PC-9 (cell line): ENCODE measurements at regions not wholly inside any gene's neighbourhood (a gene's known extent, or its start where the extent isn't known, plus 50 kb on each side); places are given as distances from the start of the nearest gene placed in this dataset.
"Not testable (repeated sequence)": the region's sequence is repeated elsewhere in the genome, so short reads cannot be mapped to it uniquely, and the experiment has no call there.

ENCODE experiments used
- BruUV-seq: library from RNA; stranded (reverse); fragments of 400-500 nt; replicated peaks from 2 replicates; lab custom pipeline; 2021; lab: Mats Ljungman, UMichigan
- CTCF ChIA-PET: fragments of 300-600 bp; sonication (Branson Sonifier 250); formaldehyde crosslinking; loops from one replicate; lab custom pipeline; 2022; ENCODE audit warnings: antibody characterized with exemption; lab: Charles Lee
- POLR2A ChIA-PET: fragments of 300-600 bp; sonication (Branson Sonifier 250); formaldehyde crosslinking; loops from one replicate; lab custom pipeline; 2022; ENCODE audit warnings: antibody characterized with exemption; ENCODE audit not compliant: unreplicated experiment; lab: Charles Lee
- DNase-seq, 2 experiments: peaks; one replicate each; pipeline versions ENCODE4 v3.0.0 to v3.0.0-alpha.2; 2015 to 2022; ENCODE audit warnings: mixed read lengths in 1 of 2
- H2AFZ ChIP-seq: fragments of 200-600 bp; sonication (generic); 2 replicates; pipeline ENCODE4 v1.8.1; 2017; ENCODE audit warnings: antibody characterized with exemption
- H3F3A ChIP-seq: fragments of 200-600 bp; sonication (generic); 2 replicates; pipeline ENCODE4 v1.8.1; 2017; ENCODE audit warnings: antibody characterized with exemption, mild to moderate bottlenecking, low read depth; ENCODE audit not compliant: insufficient read depth
- H3K27ac ChIP-seq: fragments of 200-600 bp; sonication (generic); 2 replicates; pipeline ENCODE4 v1.6.1; 2016; ENCODE audit warnings: mixed run types
- H3K27me3 ChIP-seq: fragments of 200-600 bp; sonication (generic); 2 replicates; pipeline ENCODE4 v1.6.1; 2016; ENCODE audit warnings: low read depth, mixed run types; ENCODE audit not compliant: insufficient read depth
- H3K36me3 ChIP-seq: fragments of 200-600 bp; sonication (generic); 2 replicates; pipeline ENCODE4 v1.6.1; 2016; ENCODE audit warnings: low read depth, mixed run types
- H3K4me1 ChIP-seq: fragments of 200-600 bp; sonication (generic); replicated peaks from 2 replicates; pipeline ENCODE4 v1.6.1; 2016; ENCODE audit warnings: mixed run types; ENCODE audit not compliant: insufficient read depth
- H3K4me2 ChIP-seq: fragments of 200-600 bp; sonication (generic); 2 replicates; pipeline ENCODE4 v1.6.1; 2017; ENCODE audit warnings: mixed run types
- H3K4me3 ChIP-seq: fragments of 200-600 bp; sonication (generic); 2 replicates; pipeline ENCODE4 v1.6.1; 2016; ENCODE audit warnings: mixed run types
- H3K79me2 ChIP-seq: fragments of 200-600 bp; sonication (generic); 2 replicates; pipeline ENCODE4 v1.6.1; 2017; ENCODE audit warnings: low read depth, mixed run types
- H3K9me2 ChIP-seq: fragments of 200-600 bp; sonication (generic); 2 replicates; pipeline ENCODE4 v1.8.1; 2017; ENCODE audit warnings: mild to moderate bottlenecking; ENCODE audit not compliant: insufficient read depth
- H3K9me3 ChIP-seq: fragments of 200-600 bp; sonication (generic); 2 replicates; pipeline ENCODE4 v1.8.1; 2016; ENCODE audit warnings: low read depth; ENCODE audit not compliant: insufficient read depth
- H4K20me1 ChIP-seq: fragments of 200-600 bp; sonication (generic); 2 replicates; pipeline ENCODE4 v1.8.1; 2017; ENCODE audit not compliant: insufficient read depth
- CTCF ChIP-seq: fragments of 200-600 bp; sonication (generic); conservative IDR thresholded peaks from 2 replicates; pipeline ENCODE4 v1.6.1; 2017; ENCODE audit warnings: mixed run types, antibody characterized with exemption, mild to moderate bottlenecking, moderate library complexity
- EZH2 ChIP-seq: fragments of 200-600 bp; sonication (generic); IDR thresholded peaks from 2 replicates; pipeline ENCODE4 v1.8.0; 2017; ENCODE audit warnings: antibody characterized with exemption, low read depth
- intact Hi-C: fragments of 100-400 bp; cut with micrococcal nuclease; formaldehyde crosslinking; loops from one replicate; pipeline ENCODE4 v1.10.0; 2022; ENCODE audit not compliant: unreplicated experiment

- H3K27me3 ChIP-seq, result no peaks in the 10 kb centered on the region
- no TSS peak for BruUV-seq
- no peaks in the 10 kb centered on the region for H3K9me2 ChIP-seq
- intact Hi-C loops, result no loop called here
- H3K27ac ChIP-seq, result no peak overlapping the region
- no peaks in the 10 kb centered on the region for H3K79me2 ChIP-seq
- no peak overlapping the region for H3K4me2 ChIP-seq
- no peaks in the 10 kb centered on the region for H3K36me3 ChIP-seq
- CTCF ChIA-PET, result no interaction called here
- H4K20me1 ChIP-seq, result no peaks in the 10 kb centered on the region
- H3K4me3 ChIP-seq, result no peak overlapping the region
- no peaks in the 10 kb centered on the region for H3F3A ChIP-seq
- no peak for DNase-seq
- no peaks in the 10 kb centered on the region for H3K9me3 ChIP-seq
- POLR2A ChIA-PET, result no interaction called here
- TF ChIP-seq EZH2 (no peak), CTCF (no peak)
- no peak overlapping the region for H2AFZ ChIP-seq
- no peaks in the 10 kb centered on the region for H3K4me1 ChIP-seq
Measured at GRCh38 chr11:87518266-87518665, 480.5 kb downstream of the TMEM135 start.

GRCh38 chr11:87517351-87517750 is 479.6 kb downstream of the TMEM135 start:
- no TSS peak for BruUV-seq
- no peak overlapping the region for H3K4me2 ChIP-seq
- no peaks in the 10 kb centered on the region for H3K9me2 ChIP-seq
- CTCF ChIA-PET, result no interaction called here
- POLR2A ChIA-PET, result no interaction called here
- no peak overlapping the region for H2AFZ ChIP-seq
- H3K27ac ChIP-seq, result no peak overlapping the region
- no peaks in the 10 kb centered on the region for H3K27me3 ChIP-seq
- H3F3A ChIP-seq, result no peaks in the 10 kb centered on the region
- intact Hi-C loops, result no loop called here
- TF ChIP-seq EZH2, result no peak
- no peak for TF ChIP-seq CTCF
- no peak overlapping the region for H3K4me3 ChIP-seq
- DNase-seq, result no peak
- H3K4me1 ChIP-seq, result no peaks in the 10 kb centered on the region
- no peaks in the 10 kb centered on the region for H3K9me3 ChIP-seq
- H3K36me3 ChIP-seq, result no peaks in the 10 kb centered on the region
- H3K79me2 ChIP-seq, result no peaks in the 10 kb centered on the region
- no peaks in the 10 kb centered on the region for H4K20me1 ChIP-seq

GRCh38 chr11:87507722-87508121 is 470.0 kb downstream of the TMEM135 start:
- DNase-seq, H3K27me3 ChIP-seq, H3K4me1 ChIP-seq, POLR2A ChIA-PET, H3K4me2 ChIP-seq, H3K9me3 ChIP-seq, H3F3A ChIP-seq, H3K9me2 ChIP-seq, H3K36me3 ChIP-seq, BruUV-seq, H3K4me3 ChIP-seq, intact Hi-C loops, CTCF ChIA-PET, H3K79me2 ChIP-seq, H2AFZ ChIP-seq, H4K20me1 ChIP-seq, H3K27ac ChIP-seq: not testable (repeated sequence)

GRCh38 chr11:87506946-87507345 is 469.2 kb downstream of the TMEM135 start:
- H3K9me3 ChIP-seq, H3K27me3 ChIP-seq, H3K9me2 ChIP-seq, H3K4me1 ChIP-seq, POLR2A ChIA-PET, BruUV-seq, H3F3A ChIP-seq, H3K27ac ChIP-seq, H2AFZ ChIP-seq, H3K36me3 ChIP-seq, DNase-seq, H4K20me1 ChIP-seq, H3K4me3 ChIP-seq, H3K79me2 ChIP-seq, intact Hi-C loops, H3K4me2 ChIP-seq, CTCF ChIA-PET: not testable (repeated sequence)
